ENCODE measurements at regions not wholly inside any gene's neighbourhood (a gene's known extent, or its start where the extent isn't known, plus 50 kb on each side); places are given as distances from the start of the nearest gene placed in this dataset.
A peak's percentile ranks its signal among the peaks of the same experiment; 100 is the strongest.

DNA sequence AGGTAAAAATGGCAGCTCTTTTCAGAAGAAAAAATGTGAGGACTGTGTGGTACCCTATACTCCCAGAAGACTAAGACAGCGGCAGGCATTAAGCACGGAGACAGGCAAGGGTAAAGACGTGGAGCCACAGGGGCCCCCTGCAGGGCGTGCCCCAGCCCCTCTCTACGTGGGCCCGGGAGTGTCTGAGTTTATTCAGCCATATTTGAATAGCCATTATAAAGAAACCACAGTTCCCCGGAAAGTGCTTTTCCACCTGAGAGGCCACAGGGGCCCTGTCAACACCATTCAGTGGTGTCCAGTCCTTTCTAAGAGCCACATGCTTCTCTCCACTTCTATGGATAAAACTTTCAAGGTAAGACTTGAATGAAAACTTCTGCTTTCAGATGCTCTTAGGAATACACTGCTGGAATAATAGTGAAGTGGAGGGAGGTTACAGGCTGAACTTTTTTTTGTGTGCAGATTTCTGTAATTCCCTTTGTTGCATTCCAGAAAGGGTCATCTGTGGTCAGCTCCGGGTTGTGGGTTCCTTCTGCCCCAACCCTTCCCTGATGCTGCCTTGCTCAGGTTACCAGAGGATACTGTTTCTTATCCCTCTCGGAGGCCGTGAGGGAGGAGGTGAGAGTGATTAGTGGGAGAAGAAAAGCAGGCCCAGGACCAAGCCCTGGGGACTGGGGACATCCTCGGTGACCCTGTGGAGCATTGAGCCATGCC is 58.4 kb downstream of the SLC25A47 start:
- H3K36me3 ChIP-seq (ENCODE audit: control insufficient read depth, insufficient read depth, low read length) = peaks cover 3% of the 10 kb centered on the region
- no peak overlapping the region for H3K4me3 ChIP-seq (ENCODE audit: extremely low read depth, insufficient read depth, low read length, poor library complexity, severe bottlenecking)
- no peak overlapping the region for H3K27ac ChIP-seq (ENCODE audit: low read depth, low read length, severe bottlenecking)
- H3K4me1 ChIP-seq (ENCODE audit: control insufficient read depth, insufficient read depth, low read length, poor library complexity, severe bottlenecking) = peaks cover 18% of the 10 kb centered on the region
- 65 to 84% methylated on average over 8 to 9 of the region's 11 CpGs for WGBS, 2 experiments (ENCODE audit: insufficient coverage in 2 of 2)
- H3K9me3 ChIP-seq (ENCODE audit: control insufficient read depth, low read length) = no peaks in the 10 kb centered on the region

- Histone ChIP-seq H3K36me3 (ENCODE audit: control insufficient read depth, insufficient read depth, low read length) (peaks cover 3% of the 10 kb centered on the region), H3K4me3 (ENCODE audit: extremely low read depth, insufficient read depth, low read length, poor library complexity, severe bottlenecking) (no peak overlapping the region), H3K4me1 (ENCODE audit: control insufficient read depth, insufficient read depth, low read length, poor library complexity, severe bottlenecking) (peaks cover 20% of the 10 kb centered on the region), H3K9me3 (ENCODE audit: control insufficient read depth, low read length) (no peaks in the 10 kb centered on the region), H3K27ac (ENCODE audit: low read depth, low read length, severe bottlenecking) (no peak overlapping the region)
- 89 to 92% methylated on average over 6 to 7 of the region's 7 CpGs for WGBS, 2 experiments (ENCODE audit: insufficient coverage in 2 of 2)
Measured at GRCh38 chr14:100382106-100382455, 58.9 kb downstream of the SLC25A47 start.

DNA sequence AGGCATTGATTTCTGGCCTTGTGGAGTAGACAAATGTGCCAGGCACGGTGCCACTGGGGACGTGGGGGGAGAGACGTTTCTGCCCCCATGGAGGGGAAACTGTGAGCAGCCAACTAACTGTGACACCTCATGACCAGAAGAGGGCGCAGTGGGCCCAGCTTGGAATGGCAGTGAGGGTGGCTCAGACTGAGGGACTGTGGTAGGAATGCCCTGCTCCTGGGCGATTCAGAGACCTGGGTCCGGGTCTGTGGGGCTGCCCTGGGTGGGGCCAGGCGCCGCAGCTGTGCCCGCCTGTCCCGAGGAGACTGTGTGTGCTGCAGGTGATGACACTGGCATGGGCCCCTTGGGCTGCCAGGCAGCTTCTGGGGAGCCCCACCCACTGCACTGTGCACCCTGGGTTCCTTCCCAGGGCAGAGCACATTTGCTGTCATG is 60.6 kb downstream of the SLC25A47 start:
- H3K36me3 ChIP-seq (ENCODE audit: control insufficient read depth, insufficient read depth, low read length) = peaks cover 3% of the 10 kb centered on the region
- no peak overlapping the region for H3K4me3 ChIP-seq (ENCODE audit: extremely low read depth, insufficient read depth, low read length, poor library complexity, severe bottlenecking)
- H3K27ac ChIP-seq (ENCODE audit: low read depth, low read length, severe bottlenecking) = no peak overlapping the region
- no peaks in the 10 kb centered on the region for H3K9me3 ChIP-seq (ENCODE audit: control insufficient read depth, low read length)
- WGBS, 2 experiments (ENCODE audit: insufficient coverage in 2 of 2) = 22 to 24% methylated on average over 10 of the region's 10 CpGs
- H3K4me1 ChIP-seq (ENCODE audit: control insufficient read depth, insufficient read depth, low read length, poor library complexity, severe bottlenecking) = peaks cover 27% of the 10 kb centered on the region

DNA sequence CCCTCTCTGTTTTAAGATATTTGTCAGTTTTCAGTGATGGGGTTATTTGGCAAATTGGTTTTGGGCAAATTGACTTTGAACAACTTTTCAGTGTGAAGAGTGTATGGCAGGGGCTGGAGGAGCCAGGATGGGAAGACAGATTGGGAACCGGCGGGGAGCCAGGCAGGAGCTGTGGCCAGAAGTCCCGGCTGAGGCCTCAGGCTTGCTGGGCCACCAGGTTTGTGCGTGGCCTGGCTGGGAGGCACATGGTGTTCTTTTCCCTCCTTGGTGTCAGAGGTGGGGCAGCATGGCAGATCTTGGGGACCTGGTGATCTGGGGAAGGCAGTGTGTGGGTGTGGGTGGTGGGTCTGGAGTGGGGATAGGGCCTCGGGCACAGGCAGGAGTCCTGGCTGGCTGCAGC is 61.1 kb downstream of the SLC25A47 start:
- 93 to 97% methylated on average over 5 of the region's 5 CpGs for WGBS, 2 experiments (ENCODE audit: insufficient coverage in 2 of 2)
- H3K4me3 ChIP-seq (ENCODE audit: extremely low read depth, insufficient read depth, low read length, poor library complexity, severe bottlenecking) = no peak overlapping the region
- peaks cover 30% of the 10 kb centered on the region for H3K4me1 ChIP-seq (ENCODE audit: control insufficient read depth, insufficient read depth, low read length, poor library complexity, severe bottlenecking)
- H3K27ac ChIP-seq (ENCODE audit: low read depth, low read length, severe bottlenecking) = no peak overlapping the region
- no peaks in the 10 kb centered on the region for H3K9me3 ChIP-seq (ENCODE audit: control insufficient read depth, low read length)
- H3K36me3 ChIP-seq (ENCODE audit: control insufficient read depth, insufficient read depth, low read length) = peaks cover 3% of the 10 kb centered on the region

DNA sequence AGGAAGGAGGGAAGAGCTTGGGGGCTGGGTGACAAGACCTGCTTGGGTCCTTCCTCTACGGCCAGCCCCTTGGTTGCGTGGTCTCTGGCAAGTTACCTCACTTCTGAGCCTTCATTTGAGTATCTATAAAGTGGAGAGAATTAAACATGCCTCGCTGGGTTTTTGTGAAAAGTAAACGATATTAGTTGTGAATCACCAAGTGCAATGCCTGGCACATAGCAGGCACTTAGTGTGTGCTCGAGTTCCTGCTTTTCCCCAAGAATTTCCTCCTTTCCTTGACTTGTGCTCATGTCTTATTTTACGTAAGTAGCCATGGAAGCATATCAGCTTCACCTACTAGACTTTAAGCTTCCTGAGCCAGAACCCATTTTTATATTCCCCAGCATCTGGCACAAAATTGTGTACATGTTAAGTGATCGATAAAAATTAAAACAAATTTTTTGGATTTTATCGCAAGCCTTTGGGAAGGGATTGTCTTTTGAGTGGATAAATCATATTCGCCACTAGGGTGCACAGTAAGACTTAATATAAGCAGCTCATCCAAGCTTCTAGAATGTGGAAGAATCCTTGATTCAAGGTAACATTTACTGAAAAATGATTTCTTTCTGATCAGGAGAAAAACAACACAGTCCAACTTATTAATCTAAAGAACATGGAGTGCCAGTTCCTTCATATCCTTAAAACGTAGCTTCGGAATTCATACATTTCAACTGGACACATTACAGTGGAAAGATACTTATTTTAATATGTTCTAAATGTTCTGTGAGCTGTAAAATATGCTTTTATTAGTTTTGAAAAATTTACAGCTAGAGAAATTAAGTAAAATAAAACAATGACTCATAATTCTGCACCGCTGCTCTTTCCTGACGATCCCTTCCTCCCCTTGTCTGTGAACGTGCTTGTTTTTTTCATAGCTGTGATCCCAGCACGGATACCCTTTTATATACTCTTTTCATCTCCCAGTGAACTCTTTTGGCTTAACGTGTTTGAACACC is 62.0 kb downstream of the SLC25A47 start:
- Histone ChIP-seq H3K36me3 (ENCODE audit: control insufficient read depth, insufficient read depth, low read length) (peaks cover 3% of the 10 kb centered on the region), H3K4me1 (ENCODE audit: control insufficient read depth, insufficient read depth, low read length, poor library complexity, severe bottlenecking) (peaks cover 36% of the 10 kb centered on the region), H3K9me3 (ENCODE audit: control insufficient read depth, low read length) (no peaks in the 10 kb centered on the region), H3K4me3 (ENCODE audit: extremely low read depth, insufficient read depth, low read length, poor library complexity, severe bottlenecking) (no peak overlapping the region), H3K27ac (ENCODE audit: low read depth, low read length, severe bottlenecking) (no peak overlapping the region)
- 82 to 92% methylated on average over 10 to 13 of the region's 16 CpGs for WGBS, 2 experiments (ENCODE audit: insufficient coverage in 2 of 2)

- Histone ChIP-seq H3K4me3 (ENCODE audit: extremely low read depth, insufficient read depth, low read length, poor library complexity, severe bottlenecking) (no peak overlapping the region), H3K4me1 (ENCODE audit: control insufficient read depth, insufficient read depth, low read length, poor library complexity, severe bottlenecking) (peaks cover 44% of the 10 kb centered on the region), H3K36me3 (ENCODE audit: control insufficient read depth, insufficient read depth, low read length) (peaks cover under 1% of the 10 kb centered on the region), H3K9me3 (ENCODE audit: control insufficient read depth, low read length) (no peaks in the 10 kb centered on the region), H3K27ac (ENCODE audit: low read depth, low read length, severe bottlenecking) (peak overlapping the region; percentile 52)
- WGBS, 2 experiments (ENCODE audit: insufficient coverage in 2 of 2) = no CpG with 5 or more reads among the region's 2 CpGs
Measured at GRCh38 chr14:100386121-100386520, 63.0 kb downstream of the SLC25A47 start.

DNA sequence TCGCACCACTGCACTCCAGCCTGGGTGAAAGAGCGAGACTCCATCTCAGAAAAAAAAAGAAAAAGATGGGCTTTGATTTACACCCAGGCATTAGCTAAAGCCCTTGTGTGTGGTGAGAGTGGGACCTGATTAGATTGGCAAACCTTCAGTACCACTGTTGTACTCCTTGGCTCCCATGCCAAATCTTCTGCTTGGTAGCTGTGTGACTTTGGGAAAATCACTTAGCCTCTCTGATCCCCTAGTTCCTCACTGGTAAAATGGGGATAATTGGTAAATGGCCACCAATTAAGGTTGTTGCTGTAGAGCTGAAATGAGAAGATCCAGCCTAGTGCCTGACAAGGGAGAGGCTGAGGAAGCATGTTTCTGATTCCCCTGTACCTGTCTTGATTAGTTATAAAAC is 63.7 kb downstream of the SLC25A47 start:
- Histone ChIP-seq H3K9me3 (ENCODE audit: control insufficient read depth, low read length) (no peaks in the 10 kb centered on the region), H3K36me3 (ENCODE audit: control insufficient read depth, insufficient read depth, low read length) (no peaks in the 10 kb centered on the region), H3K4me1 (ENCODE audit: control insufficient read depth, insufficient read depth, low read length, poor library complexity, severe bottlenecking) (peaks cover 44% of the 10 kb centered on the region), H3K4me3 (ENCODE audit: extremely low read depth, insufficient read depth, low read length, poor library complexity, severe bottlenecking) (no peak overlapping the region), H3K27ac (ENCODE audit: low read depth, low read length, severe bottlenecking) (no peak overlapping the region)
- WGBS, 2 experiments (ENCODE audit: insufficient coverage in 2 of 2) = 86 to 93% methylated on average over 2 of the region's 2 CpGs

GRCh38 chr14:100387450-100387849 is 64.3 kb downstream of the SLC25A47 start:
- H3K36me3 ChIP-seq (ENCODE audit: control insufficient read depth, insufficient read depth, low read length) = no peaks in the 10 kb centered on the region
- H3K9me3 ChIP-seq (ENCODE audit: control insufficient read depth, low read length) = no peaks in the 10 kb centered on the region
- H3K27ac ChIP-seq (ENCODE audit: low read depth, low read length, severe bottlenecking) = no peak overlapping the region
- H3K4me1 ChIP-seq (ENCODE audit: control insufficient read depth, insufficient read depth, low read length, poor library complexity, severe bottlenecking) = peaks cover 44% of the 10 kb centered on the region
- H3K4me3 ChIP-seq (ENCODE audit: extremely low read depth, insufficient read depth, low read length, poor library complexity, severe bottlenecking) = no peak overlapping the region
- 100% methylated on average over 3 of the region's 6 CpGs for WGBS, 2 experiments (ENCODE audit: insufficient coverage in 2 of 2)

DNA sequence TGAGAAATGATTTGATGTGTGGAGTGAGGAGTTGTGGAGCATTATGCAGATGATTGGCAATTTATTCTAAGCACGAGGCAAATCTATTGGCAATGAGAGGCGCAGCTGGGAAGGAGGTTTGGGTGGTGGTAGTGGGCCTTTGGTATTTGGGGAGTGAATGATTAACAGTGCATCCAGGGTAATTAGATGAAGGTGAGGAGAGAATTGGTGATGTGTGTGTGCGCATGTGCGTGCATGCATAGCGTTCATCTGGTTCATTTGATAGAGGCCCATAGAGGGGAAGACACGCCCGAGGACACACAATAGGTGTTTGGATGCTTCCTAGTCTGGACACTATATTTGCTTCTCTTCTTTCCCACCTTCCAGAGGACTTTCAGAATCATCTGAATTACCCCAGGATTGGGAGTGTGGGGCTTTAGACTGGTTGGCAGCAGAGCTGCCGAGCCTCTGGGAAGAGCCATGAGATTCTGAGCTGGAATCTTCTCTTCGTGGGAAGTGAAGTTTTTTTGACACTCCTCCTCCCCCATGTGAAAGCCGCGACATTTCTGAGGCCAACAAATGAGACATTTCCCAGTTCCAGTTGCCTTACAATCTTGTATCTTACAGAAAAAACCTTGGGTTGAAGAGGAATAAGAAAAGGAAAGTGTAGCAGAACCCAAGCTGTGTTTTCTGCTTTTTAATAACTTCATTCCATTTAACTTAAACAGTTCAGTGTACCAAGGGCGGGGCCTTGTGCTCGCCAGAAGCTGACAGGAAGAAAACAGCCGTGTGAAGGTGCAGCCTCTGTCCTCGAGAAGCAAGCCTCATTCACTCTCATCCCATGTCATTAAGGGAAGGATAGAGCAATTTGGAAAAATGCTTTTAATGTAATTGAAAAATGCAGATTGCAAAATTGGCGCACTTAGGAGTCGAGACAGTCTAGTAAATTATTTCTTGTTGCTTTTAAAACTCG is 65.2 kb downstream of the SLC25A47 start:
- Histone ChIP-seq H3K27ac (ENCODE audit: low read depth, low read length, severe bottlenecking) (no peak overlapping the region), H3K9me3 (ENCODE audit: control insufficient read depth, low read length) (no peaks in the 10 kb centered on the region), H3K4me3 (ENCODE audit: extremely low read depth, insufficient read depth, low read length, poor library complexity, severe bottlenecking) (no peak overlapping the region), H3K36me3 (ENCODE audit: control insufficient read depth, insufficient read depth, low read length) (no peaks in the 10 kb centered on the region), H3K4me1 (ENCODE audit: control insufficient read depth, insufficient read depth, low read length, poor library complexity, severe bottlenecking) (peaks cover 44% of the 10 kb centered on the region)
- 94 to 97% methylated on average over 10 to 12 of the region's 18 CpGs for WGBS, 2 experiments (ENCODE audit: insufficient coverage in 2 of 2)

GRCh38 chr14:100389497-100390104 is 66.5 kb downstream of the SLC25A47 start:
- H3K9me3 ChIP-seq (ENCODE audit: control insufficient read depth, low read length) = no peaks in the 10 kb centered on the region
- WGBS, 2 experiments (ENCODE audit: insufficient coverage in 2 of 2) = 88 to 93% methylated on average over 7 to 8 of the region's 12 CpGs
- no peaks in the 10 kb centered on the region for H3K36me3 ChIP-seq (ENCODE audit: control insufficient read depth, insufficient read depth, low read length)
- no peak overlapping the region for H3K27ac ChIP-seq (ENCODE audit: low read depth, low read length, severe bottlenecking)
- no peak overlapping the region for H3K4me3 ChIP-seq (ENCODE audit: extremely low read depth, insufficient read depth, low read length, poor library complexity, severe bottlenecking)
- peaks cover 51% of the 10 kb centered on the region for H3K4me1 ChIP-seq (ENCODE audit: control insufficient read depth, insufficient read depth, low read length, poor library complexity, severe bottlenecking)

All from mesodermal cell (in vitro differentiated cells).